ENCODE measurements at regions not wholly inside any gene's neighbourhood (a gene's known extent, or its start where the extent isn't known, plus 50 kb on each side); places are given as distances from the start of the nearest gene placed in this dataset.

GRCh38 chr9:31336386-31336785, 1048.1 kb upstream of the ACO1 start:
- TF ChIP-seq, protein P1, sequence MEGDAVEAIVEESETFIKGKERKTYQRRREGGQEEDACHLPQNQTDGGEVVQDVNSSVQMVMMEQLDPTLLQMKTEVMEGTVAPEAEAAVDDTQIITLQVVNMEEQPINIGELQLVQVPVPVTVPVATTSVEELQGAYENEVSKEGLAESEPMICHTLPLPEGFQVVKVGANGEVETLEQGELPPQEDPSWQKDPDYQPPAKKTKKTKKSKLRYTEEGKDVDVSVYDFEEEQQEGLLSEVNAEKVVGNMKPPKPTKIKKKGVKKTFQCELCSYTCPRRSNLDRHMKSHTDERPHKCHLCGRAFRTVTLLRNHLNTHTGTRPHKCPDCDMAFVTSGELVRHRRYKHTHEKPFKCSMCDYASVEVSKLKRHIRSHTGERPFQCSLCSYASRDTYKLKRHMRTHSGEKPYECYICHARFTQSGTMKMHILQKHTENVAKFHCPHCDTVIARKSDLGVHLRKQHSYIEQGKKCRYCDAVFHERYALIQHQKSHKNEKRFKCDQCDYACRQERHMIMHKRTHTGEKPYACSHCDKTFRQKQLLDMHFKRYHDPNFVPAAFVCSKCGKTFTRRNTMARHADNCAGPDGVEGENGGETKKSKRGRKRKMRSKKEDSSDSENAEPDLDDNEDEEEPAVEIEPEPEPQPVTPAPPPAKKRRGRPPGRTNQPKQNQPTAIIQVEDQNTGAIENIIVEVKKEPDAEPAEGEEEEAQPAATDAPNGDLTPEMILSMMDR (IDR thresholded peaks at IDR 0.05; ENCODE audit: low read length), result no peak
- no peak for TF ChIP-seq EZH2 (optimal IDR thresholded peaks at IDR 0.05; ENCODE audit: low read depth, low read length)
